Gastrocnemius medialis (tissue), 4 donors: ENCODE measurements at regions not wholly inside any gene's neighbourhood (a gene's known extent, or its start where the extent isn't known, plus 50 kb on each side); places are given as distances from the start of the nearest gene placed in this dataset.

Experiments used
- CTCF ChIP-seq, 5 experiments: fragments of 450-650 bp in 3 of 5; fragments of 200-600 bp in 2 of 5; sonication (generic) in 2 of 5; IDR thresholded peaks in 4 of 5; conservative IDR thresholded peaks in 1 of 5; 1 replicate in 4 of 5; 2 replicates in 1 of 5; pipeline ENCODE4 v1.5.1; 2016 to 2019; ENCODE audit warnings: antibody characterized with exemption in 5 of 5, mild to moderate bottlenecking in 3 of 5, moderate library complexity in 3 of 5
- POLR2A ChIP-seq, 2 donors: fragments of 450-650 bp; IDR thresholded peaks; one replicate each; pipeline ENCODE4 v1.6.1; 2017; ENCODE audit warnings: antibody characterized with exemption in 2 of 2, mild to moderate bottlenecking in 2 of 2, moderate library complexity in 2 of 2

- TF ChIP-seq POLR2A (IDR thresholded peaks at IDR 0.05): no peak
- TF ChIP-seq CTCF (IDR thresholded peaks at IDR 0.05 in 4 of 5, conservative IDR thresholded peaks at IDR 0.05 in 1 of 5): no peak
Observed at GRCh38 chr15:61383421-61383820, 154.3 kb upstream of the RORA start.
